DND-41 (cell line): ENCODE measurements at regions not wholly inside any gene's neighbourhood (a gene's known extent, or its start where the extent isn't known, plus 50 kb on each side); places are given as distances from the start of the nearest gene placed in this dataset.
"Not testable (repeated sequence)": the region's sequence is repeated elsewhere in the genome, so short reads cannot be mapped to it uniquely, and the experiment has no call there.

Source experiments
- EZH2 ChIP-seq: IDR thresholded peaks from 3 replicates; pipeline ENCODE4 v1.6.1; 2012; ENCODE audit warnings: borderline replicate concordance, low read depth, mild to moderate bottlenecking, moderate library complexity, low read length, inconsistent platforms; ENCODE audit not compliant: severe bottlenecking
- TF ChIP-seq, protein P1 (sequence below): IDR thresholded peaks from 2 replicates; pipeline ENCODE4 v1.5.1; 2012; ENCODE audit warnings: borderline replicate concordance, low read length, moderate library complexity, mild to moderate bottlenecking; ENCODE audit not compliant: poor library complexity, severe bottlenecking; ENCODE audit errors: extremely low read depth

DNA sequence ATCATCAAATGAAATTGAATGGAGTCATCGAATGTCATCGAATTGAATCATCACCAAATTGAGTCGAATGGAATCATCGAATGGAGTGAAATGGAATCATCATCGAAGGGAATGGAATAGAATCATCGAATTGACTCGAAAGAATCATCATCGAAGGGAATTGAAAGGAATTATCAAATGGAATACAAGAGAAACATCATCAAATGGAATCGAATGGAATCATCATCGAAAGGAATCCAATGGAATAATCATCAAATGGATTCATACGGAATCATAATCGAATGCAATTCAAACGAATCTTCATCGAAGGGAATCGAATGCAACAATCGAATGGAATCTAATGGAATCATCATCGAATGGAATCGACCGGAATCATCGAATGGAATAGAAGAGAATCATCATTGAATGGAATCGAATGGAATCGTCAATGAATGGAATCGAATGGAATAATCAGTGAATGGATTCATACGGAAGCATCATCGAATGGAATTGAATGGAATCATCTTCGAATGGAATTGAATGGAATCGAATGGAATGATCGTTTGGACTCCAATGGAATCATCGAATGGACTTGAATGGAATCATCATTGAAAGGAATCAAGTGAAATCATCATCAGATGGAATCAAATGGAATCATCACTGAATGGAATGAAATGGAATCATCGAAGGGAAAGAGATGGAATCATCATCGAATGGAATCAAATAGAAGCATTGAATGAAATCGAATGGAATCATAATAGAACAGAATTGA lies 238.2 kb downstream of the SHCBP1 start:
- TF ChIP-seq, protein P1, sequence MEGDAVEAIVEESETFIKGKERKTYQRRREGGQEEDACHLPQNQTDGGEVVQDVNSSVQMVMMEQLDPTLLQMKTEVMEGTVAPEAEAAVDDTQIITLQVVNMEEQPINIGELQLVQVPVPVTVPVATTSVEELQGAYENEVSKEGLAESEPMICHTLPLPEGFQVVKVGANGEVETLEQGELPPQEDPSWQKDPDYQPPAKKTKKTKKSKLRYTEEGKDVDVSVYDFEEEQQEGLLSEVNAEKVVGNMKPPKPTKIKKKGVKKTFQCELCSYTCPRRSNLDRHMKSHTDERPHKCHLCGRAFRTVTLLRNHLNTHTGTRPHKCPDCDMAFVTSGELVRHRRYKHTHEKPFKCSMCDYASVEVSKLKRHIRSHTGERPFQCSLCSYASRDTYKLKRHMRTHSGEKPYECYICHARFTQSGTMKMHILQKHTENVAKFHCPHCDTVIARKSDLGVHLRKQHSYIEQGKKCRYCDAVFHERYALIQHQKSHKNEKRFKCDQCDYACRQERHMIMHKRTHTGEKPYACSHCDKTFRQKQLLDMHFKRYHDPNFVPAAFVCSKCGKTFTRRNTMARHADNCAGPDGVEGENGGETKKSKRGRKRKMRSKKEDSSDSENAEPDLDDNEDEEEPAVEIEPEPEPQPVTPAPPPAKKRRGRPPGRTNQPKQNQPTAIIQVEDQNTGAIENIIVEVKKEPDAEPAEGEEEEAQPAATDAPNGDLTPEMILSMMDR = not testable (repeated sequence)
- TF ChIP-seq EZH2 = not testable (repeated sequence)
